Ishikawa (cell line): ENCODE measurements at regions not wholly inside any gene's neighbourhood (a gene's known extent, or its start where the extent isn't known, plus 50 kb on each side); places are given as distances from the start of the nearest gene placed in this dataset.

ENCODE experiments used
- EP300 ChIP-seq: IDR thresholded peaks from 2 replicates; pipeline ENCODE4 v1.6.1; 2012; ENCODE audit warnings: borderline replicate concordance
- RAD21 ChIP-seq: IDR thresholded peaks from 2 replicates; pipeline ENCODE4 v1.6.1; 2012; ENCODE audit warnings: low read depth
- TF ChIP-seq, protein P1 (sequence below): IDR thresholded peaks from 2 replicates; pipeline ENCODE4 v1.6.1; 2012
- TF ChIP-seq, protein P2 (sequence below): IDR thresholded peaks from 2 replicates; pipeline ENCODE4 v1.6.1; 2012

DNA sequence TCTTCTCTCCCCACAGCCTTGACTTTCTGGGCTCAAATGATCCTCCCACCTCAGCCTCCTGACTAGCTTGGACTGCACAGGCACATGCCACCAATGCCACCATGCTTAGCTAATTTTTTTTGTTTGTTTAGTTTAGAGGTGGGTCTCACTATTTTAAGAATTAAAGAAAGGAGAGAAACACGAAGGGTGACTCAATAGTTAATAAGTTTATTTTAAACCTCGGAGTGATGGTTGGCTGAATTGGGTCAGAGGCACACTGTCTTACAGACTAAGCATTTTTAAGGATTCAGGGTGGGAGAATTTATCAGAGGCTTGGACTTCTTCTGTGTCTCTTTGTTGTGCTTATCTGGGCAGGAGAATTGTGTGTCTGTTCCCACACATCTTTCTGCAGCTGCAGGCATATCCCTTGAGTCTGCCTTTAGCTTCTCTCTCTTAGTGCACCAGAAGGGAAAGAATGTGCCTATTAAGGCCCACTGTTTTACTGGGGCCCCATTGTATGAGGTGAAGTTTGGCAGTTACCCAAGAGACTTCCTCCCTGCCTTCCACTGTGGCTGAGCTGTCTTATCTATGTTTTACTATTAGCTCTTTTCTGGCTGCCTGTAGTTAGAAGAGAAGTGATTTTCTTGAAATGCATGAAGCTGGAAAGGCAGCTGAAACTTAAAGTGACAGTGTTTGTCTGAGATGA lies 2172.0 kb downstream of the TP53TG3F start:
- TF ChIP-seq EP300 (no peak), RAD21 (no peak)
- TF ChIP-seq, protein P1, sequence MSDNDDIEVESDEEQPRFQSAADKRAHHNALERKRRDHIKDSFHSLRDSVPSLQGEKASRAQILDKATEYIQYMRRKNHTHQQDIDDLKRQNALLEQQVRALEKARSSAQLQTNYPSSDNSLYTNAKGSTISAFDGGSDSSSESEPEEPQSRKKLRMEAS, result no peak
- TF ChIP-seq, protein P2, sequence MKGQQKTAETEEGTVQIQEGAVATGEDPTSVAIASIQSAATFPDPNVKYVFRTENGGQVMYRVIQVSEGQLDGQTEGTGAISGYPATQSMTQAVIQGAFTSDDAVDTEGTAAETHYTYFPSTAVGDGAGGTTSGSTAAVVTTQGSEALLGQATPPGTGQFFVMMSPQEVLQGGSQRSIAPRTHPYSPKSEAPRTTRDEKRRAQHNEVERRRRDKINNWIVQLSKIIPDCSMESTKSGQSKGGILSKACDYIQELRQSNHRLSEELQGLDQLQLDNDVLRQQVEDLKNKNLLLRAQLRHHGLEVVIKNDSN, result no peak
